ENCODE measurements at regions not wholly inside any gene's neighbourhood (a gene's known extent, or its start where the extent isn't known, plus 50 kb on each side); places are given as distances from the start of the nearest gene placed in this dataset.

GRCh38 chr1:91151702-91152101, 129.9 kb upstream of the ZNF644 start:
- DNase-seq (ENCODE audit: low read depth in 2 of 2), result no peak

- DNase-seq (ENCODE audit: low read depth in 2 of 2), result no peak
Measured at GRCh38 chr1:91148641-91149069, 126.8 kb upstream of the ZNF644 start.

GRCh38 chr1:91141858-91142257, 120.0 kb upstream of the ZNF644 start:
- no peak for DNase-seq (ENCODE audit: low read depth in 2 of 2)

GRCh38 chr1:91138959-91139358, 117.1 kb upstream of the ZNF644 start:
- DNase-seq (ENCODE audit: low read depth in 2 of 2), result no peak

- DNase-seq (ENCODE audit: low read depth in 2 of 2), result no peak
Measured at GRCh38 chr1:91137173-91137852, 115.5 kb upstream of the ZNF644 start.

GRCh38 chr1:91135799-91136198, 114.0 kb upstream of the ZNF644 start:
- DNase-seq (ENCODE audit: low read depth in 2 of 2), result no peak

- no peak for DNase-seq (ENCODE audit: low read depth in 2 of 2)
Measured at GRCh38 chr1:91133248-91133647, 111.4 kb upstream of the ZNF644 start.

- no peak for DNase-seq (ENCODE audit: low read depth in 2 of 2)
Measured at GRCh38 chr1:91130256-91130985, 108.6 kb upstream of the ZNF644 start.

- no peak for DNase-seq (ENCODE audit: low read depth in 2 of 2)
Measured at GRCh38 chr1:91129458-91129857, 107.6 kb upstream of the ZNF644 start.

GRCh38 chr1:91129017-91129416, 107.2 kb upstream of the ZNF644 start:
- DNase-seq (ENCODE audit: low read depth in 2 of 2), result no peak

GRCh38 chr1:91124989-91125417, 103.2 kb upstream of the ZNF644 start:
- DNase-seq (ENCODE audit: low read depth in 2 of 2), result peak; percentile 28 to 44

GRCh38 chr1:91124290-91124985, 102.6 kb upstream of the ZNF644 start:
- DNase-seq (ENCODE audit: low read depth in 2 of 2), result peak in 1 of 2 donors; percentile 15

- no peak for DNase-seq (ENCODE audit: low read depth in 2 of 2)
Measured at GRCh38 chr1:91123773-91124172, 101.9 kb upstream of the ZNF644 start.

- no peak for DNase-seq (ENCODE audit: low read depth in 2 of 2)
Measured at GRCh38 chr1:91123319-91123718, 101.5 kb upstream of the ZNF644 start.

- DNase-seq (ENCODE audit: low read depth in 2 of 2), result no peak
Measured at GRCh38 chr1:91122106-91122717, 100.4 kb upstream of the ZNF644 start.

GRCh38 chr1:91121366-91121765, 99.5 kb upstream of the ZNF644 start:
- DNase-seq (ENCODE audit: low read depth in 2 of 2), result no peak

GRCh38 chr1:91120936-91121335, 99.1 kb upstream of the ZNF644 start:
- DNase-seq (ENCODE audit: low read depth in 2 of 2), result no peak

GRCh38 chr1:91120421-91120820, 98.6 kb upstream of the ZNF644 start:
- DNase-seq (ENCODE audit: low read depth in 2 of 2), result no peak

- no peak for DNase-seq (ENCODE audit: low read depth in 2 of 2)
Measured at GRCh38 chr1:91104712-91105111, 82.9 kb upstream of the ZNF644 start.

GRCh38 chr1:91101328-91101727, 79.5 kb upstream of the ZNF644 start:
- no peak for DNase-seq (ENCODE audit: low read depth in 2 of 2)

GRCh38 chr1:91099746-91100621, 78.1 kb upstream of the ZNF644 start:
- no peak for DNase-seq (ENCODE audit: low read depth in 2 of 2)

Measured in stimulated activated CD4-positive, alpha-beta T cell treated with anti-CD3 and anti-CD28 coated beads, Interleukin-15, amount 100 ng/mL, for 48 hours (primary cell).